Endodermal cell (in vitro differentiated cells): ENCODE measurements at regions not wholly inside any gene's neighbourhood (a gene's known extent, or its start where the extent isn't known, plus 50 kb on each side); places are given as distances from the start of the nearest gene placed in this dataset.

Source experiments
- DNase-seq: peaks from one replicate; pipeline ENCODE4 v3.0.0-alpha.2; 2017
- H3K27ac ChIP-seq: 2 replicates; pipeline ENCODE4 v1.5.1; 2013; ENCODE audit warnings: mild to moderate bottlenecking, low read depth, low read length, moderate library complexity
- H3K27me3 ChIP-seq: 2 replicates; pipeline ENCODE4 v1.6.1; 2013; ENCODE audit warnings: mild to moderate bottlenecking, low read length, moderate library complexity; ENCODE audit not compliant: insufficient read depth, control insufficient read depth, poor library complexity, severe bottlenecking
- H3K36me3 ChIP-seq: 2 replicates; pipeline ENCODE4 v1.7.0; 2013; ENCODE audit warnings: mild to moderate bottlenecking, low read length, moderate library complexity; ENCODE audit not compliant: control insufficient read depth, insufficient read depth
- H3K4me1 ChIP-seq: one replicate; pipeline ENCODE4 v1.7.0; 2013; ENCODE audit warnings: low read length; ENCODE audit not compliant: control insufficient read depth, insufficient read depth
- H3K4me3 ChIP-seq: 2 replicates; pipeline ENCODE4 v1.5.1; 2013; ENCODE audit warnings: mild to moderate bottlenecking, low read length, moderate library complexity
- H3K9ac ChIP-seq: 2 replicates; pipeline ENCODE4 v1.6.1; 2013; ENCODE audit warnings: mild to moderate bottlenecking, low read length, moderate library complexity; ENCODE audit not compliant: poor library complexity, severe bottlenecking; ENCODE audit errors: extremely low read depth
- H3K9me3 ChIP-seq: 2 replicates; pipeline ENCODE4 v1.6.1; 2013; ENCODE audit warnings: mild to moderate bottlenecking, low read length, moderate library complexity; ENCODE audit not compliant: control insufficient read depth
- H3K27ac Mint-ChIP-seq: 2 replicates; pipeline ENCODE4 v1.8.0; 2020; ENCODE audit warnings: mixed read lengths
- H3K27me3 Mint-ChIP-seq: 2 replicates; pipeline ENCODE4 v1.8.0; 2021; ENCODE audit warnings: mild to moderate bottlenecking, mixed read lengths; ENCODE audit not compliant: insufficient read depth
- H3K36me3 Mint-ChIP-seq: 2 replicates; pipeline ENCODE4 v1.8.0; 2020; ENCODE audit warnings: low read depth, mixed read lengths
- H3K4me1 Mint-ChIP-seq: 2 replicates; pipeline ENCODE4 v1.8.0; 2020; ENCODE audit warnings: mixed read lengths
- H3K4me3 Mint-ChIP-seq: 2 replicates; pipeline ENCODE4 v1.8.0; 2020; ENCODE audit warnings: mild to moderate bottlenecking, moderate library complexity, mixed read lengths
- H3K9me3 Mint-ChIP-seq: 2 replicates; pipeline ENCODE4 v1.8.0; 2020; ENCODE audit warnings: mild to moderate bottlenecking, mixed read lengths
- WGBS, 2 experiments: methylation state at CpG; one replicate each; pipeline versions ENCODE4 v1.1.5 to v1.1.7; 2013; ENCODE audit warnings: missing lambda C conversion rate in 2 of 2, mixed read lengths in 1 of 2; ENCODE audit not compliant: insufficient coverage in 1 of 2, insufficient read length in 1 of 2; 5-methylcytosine and 5-hydroxymethylcytosine counted together
- TF ChIP-seq, protein P1 (sequence below): fragments of 200-600 bp; sonication (generic); conservative IDR thresholded peaks from 2 replicates; pipeline ENCODE4 v1.5.0; 2021; ENCODE audit warnings: antibody characterized with exemption, mild to moderate bottlenecking

DNA sequence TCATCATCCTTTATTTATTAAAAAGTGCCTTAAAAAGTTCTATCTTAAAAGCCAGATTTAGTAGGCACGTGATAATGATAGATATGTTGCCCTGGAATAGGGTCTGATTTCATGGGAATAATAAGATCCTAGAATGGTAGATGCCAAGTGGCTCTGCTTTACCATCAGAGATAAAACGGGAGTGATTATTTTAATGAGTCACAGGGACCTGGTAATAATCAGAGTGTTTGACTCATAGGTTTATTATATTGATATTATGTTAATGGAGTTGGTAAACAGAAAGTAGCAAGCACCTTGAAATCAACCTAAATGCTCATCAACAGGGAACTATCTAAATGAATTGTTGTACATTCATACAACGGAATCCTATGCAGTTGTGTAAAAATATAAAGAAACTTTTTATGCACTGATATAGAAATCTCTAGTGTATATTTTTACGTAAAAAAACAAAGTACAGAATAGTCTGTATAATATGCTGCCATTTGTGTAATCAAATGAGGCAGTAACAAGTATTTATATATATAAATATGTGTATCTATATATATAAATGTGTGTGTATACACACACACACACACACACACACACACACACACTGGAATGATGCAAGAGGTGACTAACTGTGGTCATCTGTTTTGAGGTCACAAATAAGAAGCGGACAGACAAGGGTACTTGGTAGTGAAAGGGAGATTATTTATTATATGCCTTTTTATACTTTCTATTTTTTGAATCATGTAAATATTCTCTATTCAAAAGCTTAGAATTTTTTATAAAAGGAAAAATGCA, 78.6 kb upstream of the DYNC1I1 start:
- Mint-ChIP-seq H3K27me3 (peaks cover 5% of the 10 kb centered on the region), H3K9me3 (no peaks in the 10 kb centered on the region), H3K36me3 (no peaks in the 10 kb centered on the region), H3K4me3 (no peak overlapping the region), H3K4me1 (no peaks in the 10 kb centered on the region), H3K27ac (no peak overlapping the region)
- TF ChIP-seq, protein P1, sequence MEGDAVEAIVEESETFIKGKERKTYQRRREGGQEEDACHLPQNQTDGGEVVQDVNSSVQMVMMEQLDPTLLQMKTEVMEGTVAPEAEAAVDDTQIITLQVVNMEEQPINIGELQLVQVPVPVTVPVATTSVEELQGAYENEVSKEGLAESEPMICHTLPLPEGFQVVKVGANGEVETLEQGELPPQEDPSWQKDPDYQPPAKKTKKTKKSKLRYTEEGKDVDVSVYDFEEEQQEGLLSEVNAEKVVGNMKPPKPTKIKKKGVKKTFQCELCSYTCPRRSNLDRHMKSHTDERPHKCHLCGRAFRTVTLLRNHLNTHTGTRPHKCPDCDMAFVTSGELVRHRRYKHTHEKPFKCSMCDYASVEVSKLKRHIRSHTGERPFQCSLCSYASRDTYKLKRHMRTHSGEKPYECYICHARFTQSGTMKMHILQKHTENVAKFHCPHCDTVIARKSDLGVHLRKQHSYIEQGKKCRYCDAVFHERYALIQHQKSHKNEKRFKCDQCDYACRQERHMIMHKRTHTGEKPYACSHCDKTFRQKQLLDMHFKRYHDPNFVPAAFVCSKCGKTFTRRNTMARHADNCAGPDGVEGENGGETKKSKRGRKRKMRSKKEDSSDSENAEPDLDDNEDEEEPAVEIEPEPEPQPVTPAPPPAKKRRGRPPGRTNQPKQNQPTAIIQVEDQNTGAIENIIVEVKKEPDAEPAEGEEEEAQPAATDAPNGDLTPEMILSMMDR = no peak
- 68 to 92% methylated on average over 2 to 4 of the region's 5 CpGs for WGBS, 2 experiments
- Histone ChIP-seq H3K9ac (no peak overlapping the region), H3K4me3 (no peak overlapping the region), H3K27ac (no peak overlapping the region), H3K36me3 (no peaks in the 10 kb centered on the region), H3K27me3 (no peaks in the 10 kb centered on the region), H3K9me3 (no peaks in the 10 kb centered on the region), H3K4me1 (no peaks in the 10 kb centered on the region)
- no peak for DNase-seq

- no peak overlapping the region for H3K27ac Mint-ChIP-seq
- no peaks in the 10 kb centered on the region for H3K27me3 ChIP-seq
- TF ChIP-seq, protein P1 = no peak
- H3K4me3 ChIP-seq = no peak overlapping the region
- no peak overlapping the region for H3K4me3 Mint-ChIP-seq
- H3K4me1 Mint-ChIP-seq = no peaks in the 10 kb centered on the region
- H3K36me3 Mint-ChIP-seq = no peaks in the 10 kb centered on the region
- no peaks in the 10 kb centered on the region for H3K9me3 ChIP-seq
- no peak overlapping the region for H3K9ac ChIP-seq
- no peaks in the 10 kb centered on the region for H3K36me3 ChIP-seq
- WGBS, 2 experiments = 77 to 90% methylated on average over 2 to 4 of the region's 4 CpGs
- no peaks in the 10 kb centered on the region for H3K9me3 Mint-ChIP-seq
- DNase-seq = no peak
- no peak overlapping the region for H3K27ac ChIP-seq
- H3K4me1 ChIP-seq = no peaks in the 10 kb centered on the region
- no peaks in the 10 kb centered on the region for H3K27me3 Mint-ChIP-seq
Measured at GRCh38 chr7:95691464-95691863, 80.9 kb upstream of the DYNC1I1 start.

DNA sequence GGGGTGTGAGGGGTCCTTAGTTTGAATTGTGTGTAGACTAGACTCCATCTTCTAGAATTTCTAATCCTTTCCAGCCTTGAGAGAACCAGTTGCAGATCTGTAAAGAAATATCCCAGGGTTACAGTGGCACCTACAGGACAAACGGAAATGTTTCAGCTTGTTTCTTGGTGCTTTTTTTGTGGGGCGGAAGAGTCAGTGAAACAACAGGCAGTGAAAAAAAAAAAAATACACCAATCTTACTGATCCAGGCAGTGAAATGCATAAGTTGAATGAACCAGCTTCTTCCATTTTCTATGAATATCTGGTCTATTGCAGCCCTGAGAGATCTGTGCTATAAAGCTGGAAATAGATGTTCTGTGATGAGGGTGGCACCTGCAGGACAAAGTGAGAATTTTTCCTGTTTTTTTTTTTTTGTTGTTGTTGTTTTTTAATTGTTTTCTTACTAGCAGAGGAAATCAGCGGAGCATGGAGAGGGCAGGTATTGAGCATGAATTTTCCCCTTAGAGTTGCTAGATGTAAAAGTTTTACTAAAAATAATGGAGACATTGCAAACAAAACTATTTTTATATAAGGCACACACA, 81.9 kb upstream of the DYNC1I1 start:
- H3K9ac ChIP-seq = no peak overlapping the region
- no peaks in the 10 kb centered on the region for H3K9me3 ChIP-seq
- WGBS, 2 experiments = 6 to 20% methylated on average over 1 to 2 of the region's 3 CpGs
- peak; percentile 57 for DNase-seq
- H3K27me3 Mint-ChIP-seq = no peaks in the 10 kb centered on the region
- no peak overlapping the region for H3K4me3 ChIP-seq
- no peaks in the 10 kb centered on the region for H3K36me3 ChIP-seq
- no peaks in the 10 kb centered on the region for H3K27me3 ChIP-seq
- no peak overlapping the region for H3K27ac Mint-ChIP-seq
- no peaks in the 10 kb centered on the region for H3K9me3 Mint-ChIP-seq
- H3K27ac ChIP-seq = no peak overlapping the region
- no peaks in the 10 kb centered on the region for H3K36me3 Mint-ChIP-seq
- no peaks in the 10 kb centered on the region for H3K4me1 ChIP-seq
- H3K4me1 Mint-ChIP-seq = no peaks in the 10 kb centered on the region
- peak overlapping the region; percentile 8 for H3K4me3 Mint-ChIP-seq
- TF ChIP-seq, protein P1 = peak; percentile 86
